HG03064 (cell line): ENCODE measurements at regions not wholly inside any gene's neighbourhood (a gene's known extent, or its start where the extent isn't known, plus 50 kb on each side); places are given as distances from the start of the nearest gene placed in this dataset.
"Not testable (repeated sequence)": the region's sequence is repeated elsewhere in the genome, so short reads cannot be mapped to it uniquely, and the experiment has no call there.

Experiments used
- ATAC-seq: cut with Tn5 transposase; IDR thresholded peaks from one replicate; pipeline ENCODE4 v1.9.1; 2021; ENCODE audit warnings: low read depth; ENCODE audit not compliant: unreplicated experiment

DNA sequence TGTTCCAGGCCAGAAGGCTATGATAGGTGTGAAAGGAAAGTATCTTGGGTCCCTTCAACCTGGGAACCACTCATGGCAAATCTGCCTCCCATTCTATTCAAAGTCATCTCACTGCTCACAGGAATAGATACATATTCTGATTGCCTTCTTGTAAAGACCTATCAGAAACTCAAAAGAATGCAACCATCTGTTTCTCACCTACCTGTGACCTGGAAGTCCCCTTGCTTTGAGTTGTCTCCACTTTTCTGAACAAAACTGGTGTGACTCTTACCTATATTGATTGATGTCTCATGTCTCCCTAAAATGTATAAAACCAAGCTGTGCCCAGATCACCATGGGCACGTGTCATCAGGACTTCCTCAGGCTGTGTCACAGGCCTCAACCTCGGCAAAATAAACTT lies 1149.3 kb downstream of the NSUN3 start:
- no peak for ATAC-seq

DNA sequence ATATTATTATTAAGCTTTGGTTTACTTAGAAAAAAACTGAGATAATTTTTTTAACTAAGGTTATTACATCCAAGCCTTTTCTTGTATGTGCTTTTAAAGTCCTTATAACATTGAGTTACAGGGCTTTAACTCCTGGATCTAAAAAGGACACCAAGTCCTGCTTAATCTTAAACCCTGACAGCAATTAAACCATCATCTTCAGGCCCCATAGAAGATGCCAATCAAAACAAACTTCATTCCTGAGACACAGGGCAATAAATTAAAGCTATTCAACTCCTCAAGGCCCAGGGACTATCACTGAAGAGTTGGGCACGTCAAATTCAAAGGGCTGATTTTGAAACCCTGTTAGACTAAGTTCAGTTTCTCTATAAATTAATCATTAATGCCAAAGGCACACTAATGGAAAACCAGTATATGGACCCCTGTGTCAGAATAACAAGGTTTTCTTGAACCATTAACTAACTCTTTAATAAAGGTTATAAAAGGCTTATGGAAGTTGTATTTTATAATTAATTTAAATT lies 1152.6 kb downstream of the NSUN3 start:
- no peak for ATAC-seq

DNA sequence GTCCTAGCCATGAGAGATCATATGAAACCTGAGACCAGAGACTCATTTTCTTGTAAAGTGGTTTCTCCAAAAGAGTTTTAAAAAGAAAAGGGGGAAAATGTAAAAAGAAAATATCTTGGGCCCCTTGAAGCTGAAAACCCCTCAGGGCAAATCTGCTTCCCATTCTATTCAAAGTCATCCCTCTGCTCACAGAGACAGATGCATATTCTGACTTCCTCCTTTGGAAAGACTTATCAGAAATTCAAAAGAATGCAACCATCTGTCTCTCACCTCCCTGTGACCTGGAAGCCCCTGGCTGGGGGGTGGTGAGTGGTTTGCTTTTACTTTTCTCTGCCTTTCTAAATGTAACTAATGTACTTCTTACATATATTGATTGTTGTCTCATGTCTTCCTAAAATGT lies 1154.8 kb downstream of the NSUN3 start:
- no peak for ATAC-seq

GRCh38 chr3:95218484-95218883 lies 1155.6 kb downstream of the NSUN3 start:
- no peak for ATAC-seq

- ATAC-seq: no peak
These were observed 1163.6 kb downstream of the NSUN3 start for GRCh38 chr3:95226437-95226836.

- ATAC-seq: no peak
These were observed 1164.2 kb downstream of the NSUN3 start for GRCh38 chr3:95227092-95227491.

DNA sequence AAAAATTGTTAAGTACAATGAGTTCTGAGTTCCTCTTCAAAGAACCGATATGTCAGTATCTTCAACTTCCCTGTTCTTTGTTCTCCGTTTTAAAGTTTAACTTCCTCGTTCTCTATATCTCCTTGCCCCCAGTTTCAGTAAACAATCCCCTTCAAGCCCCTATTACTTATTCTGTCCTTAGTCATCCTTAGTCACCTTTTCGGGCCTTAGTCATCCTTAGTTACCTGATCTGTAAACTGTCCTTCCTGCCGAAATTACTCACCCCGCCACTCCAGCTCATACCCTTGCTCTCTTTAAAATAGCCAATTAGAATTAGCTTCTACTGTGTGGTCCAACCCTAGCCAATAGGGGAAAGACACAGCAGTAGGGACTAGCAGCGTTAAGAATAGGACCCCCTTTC lies 1165.6 kb downstream of the NSUN3 start:
- no peak for ATAC-seq

GRCh38 chr3:95235916-95236315 lies 1173.1 kb downstream of the NSUN3 start:
- no peak for ATAC-seq

- no peak for ATAC-seq
These were observed 1174.9 kb downstream of the NSUN3 start for GRCh38 chr3:95237783-95238182.

GRCh38 chr3:95240395-95240794 lies 1177.5 kb downstream of the NSUN3 start:
- ATAC-seq: no peak

DNA sequence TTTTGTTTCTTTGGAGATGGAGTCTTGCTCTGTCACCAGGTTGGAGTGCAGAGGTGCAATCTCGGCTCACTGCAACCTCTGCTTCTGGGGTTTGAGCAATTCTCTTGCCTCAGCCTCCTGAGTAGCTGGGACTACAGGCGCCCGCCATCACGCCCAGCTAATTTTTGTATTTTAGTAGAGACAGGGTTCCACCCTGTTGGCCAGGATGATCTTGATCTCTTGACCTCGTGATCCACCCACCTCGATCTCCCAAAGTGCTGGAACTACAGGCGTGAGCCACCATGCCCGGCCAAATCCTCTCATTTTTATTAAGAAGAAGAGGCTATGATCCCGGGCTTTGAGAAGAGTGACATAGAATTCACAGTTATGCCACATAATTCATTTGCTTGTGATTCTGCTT lies 1178.4 kb downstream of the NSUN3 start:
- ATAC-seq: not testable (repeated sequence)

DNA sequence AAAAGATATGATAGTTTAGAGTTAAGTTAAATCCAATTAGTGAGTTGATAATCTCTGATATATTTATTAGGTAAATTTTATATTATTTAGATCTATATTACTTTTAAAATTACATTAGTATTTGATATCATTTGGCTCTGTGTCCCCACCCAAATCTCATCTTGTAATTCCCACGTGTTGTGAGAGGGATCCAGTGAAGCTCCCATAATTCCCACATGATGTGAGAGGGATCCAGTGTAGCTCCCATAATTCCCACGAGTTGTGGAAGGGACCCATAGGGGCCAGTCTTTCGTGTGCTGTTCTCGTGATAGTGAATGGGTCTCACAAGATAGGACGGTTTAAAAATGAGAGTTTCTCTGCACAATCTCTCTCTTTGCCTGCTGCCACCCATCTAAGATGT lies 1183.6 kb downstream of the NSUN3 start:
- ATAC-seq: no peak

DNA sequence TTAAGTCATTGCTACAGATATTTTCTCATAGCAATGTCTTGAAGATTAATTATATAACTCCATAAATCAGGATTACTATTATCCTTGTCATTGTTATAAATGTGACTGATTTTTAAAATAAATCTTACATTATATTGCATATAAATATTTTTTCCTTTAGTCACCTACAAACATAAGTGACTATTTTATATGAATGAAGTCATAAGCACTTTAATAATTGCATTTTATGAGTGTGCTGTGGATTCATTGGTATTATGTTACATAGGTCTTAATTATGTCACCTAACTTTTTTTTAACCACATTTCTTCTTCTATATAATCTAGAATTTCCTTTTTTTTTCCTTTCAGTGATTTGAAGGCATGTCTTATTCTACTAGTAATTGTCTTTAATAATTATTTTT lies 1191.2 kb downstream of the NSUN3 start:
- no peak for ATAC-seq

- no peak for ATAC-seq
These were observed 1191.9 kb downstream of the NSUN3 start for GRCh38 chr3:95254758-95255157.

DNA sequence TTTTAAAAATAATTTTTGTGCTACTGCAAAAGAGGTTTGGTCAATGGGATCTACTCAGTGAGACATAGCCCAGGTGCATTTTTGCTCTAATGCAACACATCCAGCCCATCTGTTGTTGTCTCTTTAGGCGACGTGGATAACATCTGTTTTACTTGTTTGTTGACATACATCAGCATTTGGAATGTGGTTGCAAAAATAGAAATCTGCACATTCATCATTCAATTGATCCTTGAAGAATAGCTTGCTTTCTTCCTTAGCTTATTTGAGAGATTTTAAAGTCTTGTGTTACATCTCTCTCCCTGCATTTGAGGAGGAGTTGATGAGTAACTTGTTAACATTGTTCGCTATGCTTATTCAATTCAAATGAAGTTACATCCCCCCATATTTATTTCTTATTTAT lies 1202.3 kb downstream of the NSUN3 start:
- no peak for ATAC-seq

DNA sequence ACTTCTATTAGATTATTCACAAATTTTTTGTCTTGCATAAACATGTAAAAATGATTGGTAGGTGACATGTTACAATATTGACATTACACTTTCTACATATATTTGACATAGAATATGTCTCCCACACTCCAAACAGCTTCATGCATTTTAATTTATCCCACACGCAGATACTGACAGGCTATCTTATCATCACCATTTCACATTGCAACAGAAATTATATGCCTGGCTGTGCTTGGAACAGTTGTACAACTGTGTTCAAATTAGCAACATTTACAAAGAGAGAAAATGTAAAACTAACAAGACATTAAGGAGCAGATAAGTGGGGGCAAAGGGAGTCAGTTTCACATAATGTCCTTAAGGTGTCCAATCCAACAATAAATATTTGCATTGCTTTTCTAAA lies 1208.5 kb downstream of the NSUN3 start:
- no peak for ATAC-seq

DNA sequence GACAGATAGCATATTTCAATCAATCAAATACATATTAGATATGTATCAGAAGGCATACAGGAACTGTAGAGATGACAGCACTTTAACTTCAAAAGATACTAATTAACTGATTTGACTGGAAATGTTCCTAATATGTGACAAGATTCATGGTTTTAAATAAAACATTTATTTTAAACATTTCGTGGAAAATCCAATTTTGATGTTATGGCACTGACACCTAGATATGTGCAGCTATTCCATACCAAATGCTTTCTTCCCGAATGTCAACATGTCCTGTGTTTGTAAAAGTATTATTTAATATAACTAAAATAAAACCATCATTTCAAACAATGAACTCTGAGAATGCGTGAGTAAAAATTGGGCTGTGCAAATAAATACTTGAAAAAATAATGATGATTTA lies 1209.3 kb downstream of the NSUN3 start:
- no peak for ATAC-seq

- ATAC-seq: no peak
These were observed 1209.9 kb downstream of the NSUN3 start for GRCh38 chr3:95272781-95273180.

DNA sequence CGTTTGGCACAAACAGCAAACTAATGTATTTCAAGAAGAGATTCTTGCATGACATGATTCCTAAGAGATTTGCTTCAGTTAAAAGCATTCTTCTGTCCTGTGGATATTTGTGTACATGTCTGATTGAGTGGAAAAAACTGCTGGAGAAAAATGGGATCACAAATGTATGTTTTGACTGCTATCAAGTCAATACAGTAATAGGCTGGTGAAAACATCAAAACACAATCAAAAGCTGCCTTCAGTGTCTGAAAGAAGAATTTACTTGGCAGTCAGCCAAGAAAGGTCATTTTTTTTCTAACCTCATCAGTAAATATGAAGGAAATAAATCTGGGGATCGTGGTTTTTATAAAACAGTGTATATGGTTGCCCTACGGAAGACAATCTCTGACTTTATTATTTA lies 1214.8 kb downstream of the NSUN3 start:
- no peak for ATAC-seq

- ATAC-seq: no peak
These were observed 1218.0 kb downstream of the NSUN3 start for GRCh38 chr3:95280711-95281352.

DNA sequence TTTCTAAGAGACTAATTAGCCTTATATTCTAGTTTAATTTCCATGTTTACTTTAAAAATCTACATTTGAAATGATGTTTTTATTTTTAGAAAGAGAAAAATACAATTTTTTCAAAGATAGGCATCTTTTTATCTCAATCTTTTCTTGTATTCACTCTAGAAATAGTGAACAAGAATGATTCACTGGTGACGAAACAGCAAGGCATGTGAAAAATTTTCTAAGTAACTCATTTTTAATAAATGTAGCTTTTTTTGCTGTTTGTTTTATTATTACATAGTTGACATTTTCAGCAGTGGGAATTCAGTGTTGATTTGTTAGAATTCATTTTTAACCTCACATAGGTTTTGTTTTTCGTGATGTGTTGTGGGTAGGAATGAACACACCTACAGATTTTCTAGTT lies 1226.4 kb downstream of the NSUN3 start:
- no peak for ATAC-seq

DNA sequence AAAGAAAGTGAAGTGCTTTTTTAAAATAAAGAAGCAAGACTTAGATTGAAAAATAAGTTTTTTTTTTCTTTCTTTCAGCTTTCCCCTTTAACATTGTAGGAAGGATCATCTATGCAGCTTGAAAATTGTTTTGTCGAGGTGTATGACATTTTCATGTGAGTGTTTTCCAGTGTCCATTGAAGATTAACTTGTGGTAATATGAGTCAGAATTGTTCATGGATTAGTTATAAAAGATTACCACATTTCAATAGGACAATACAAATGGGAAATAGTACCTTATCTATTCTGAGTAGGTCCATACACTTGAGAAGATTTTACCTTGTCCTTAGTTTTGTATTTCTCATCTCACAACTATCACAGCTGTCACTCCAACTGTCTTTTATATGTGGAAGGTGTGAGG lies 1234.7 kb downstream of the NSUN3 start:
- no peak for ATAC-seq

GRCh38 chr3:95302044-95302443 lies 1239.2 kb downstream of the NSUN3 start:
- no peak for ATAC-seq
